BJ (cell line): ENCODE measurements at regions not wholly inside any gene's neighbourhood (a gene's known extent, or its start where the extent isn't known, plus 50 kb on each side); places are given as distances from the start of the nearest gene placed in this dataset.
"Not testable (repeated sequence)": the region's sequence is repeated elsewhere in the genome, so short reads cannot be mapped to it uniquely, and the experiment has no call there.

Source experiments
- CTCF ChIA-PET: fragments of 350-600 bp; formaldehyde crosslinking; extraction: SDS; loops from one replicate; lab custom pipeline; 2021; ENCODE audit warnings: antibody characterized with exemption, inconsistent platforms; lab: Yijun Ruan, JAX
- POLR2A ChIA-PET: fragments of 300-600 bp; sonication (Branson Sonifier 250); formaldehyde crosslinking; extraction: SDS; loops from one replicate; lab custom pipeline; 2021; ENCODE audit warnings: antibody characterized with exemption; lab: Charles Lee
- DNase-seq: peaks from one replicate; pipeline ENCODE4 v3.0.0-alpha.2; 2011; ENCODE audit warnings: low read depth
- H3K27me3 ChIP-seq: 2 replicates; pipeline ENCODE4 v1.6.0; 2011; ENCODE audit warnings: low read length; ENCODE audit not compliant: control insufficient read depth, insufficient read depth
- H3K36me3 ChIP-seq: 2 replicates; pipeline ENCODE4 v1.5.1; 2011; ENCODE audit warnings: low read length; ENCODE audit not compliant: control insufficient read depth, insufficient read depth
- H3K4me3 ChIP-seq: 2 replicates; pipeline ENCODE4 v1.5.1; 2011; ENCODE audit warnings: low read depth, mild to moderate bottlenecking, control low read depth, low read length
- TF ChIP-seq, protein P1 (sequence below): IDR thresholded peaks from 2 replicates; pipeline ENCODE4 v1.5.1; 2011; ENCODE audit warnings: low read depth, mild to moderate bottlenecking, control low read depth, inconsistent platforms, low read length, moderate library complexity; ENCODE audit not compliant: insufficient read depth

GRCh38 chr12:107512391-107512790, 173.2 kb upstream of the PWP1 start:
- H3K4me3 ChIP-seq: no peak overlapping the region
- ChIA-PET POLR2A (no interaction called here), CTCF (interaction anchor here (0.6 kb wide), 1 partner anchor 120 kb away, joined by 3 read pairs; no protein-coding TSS in a partner anchor)
- no peaks in the 10 kb centered on the region for H3K27me3 ChIP-seq
- no peak for DNase-seq
- no peaks in the 10 kb centered on the region for H3K36me3 ChIP-seq
- TF ChIP-seq, protein P1, sequence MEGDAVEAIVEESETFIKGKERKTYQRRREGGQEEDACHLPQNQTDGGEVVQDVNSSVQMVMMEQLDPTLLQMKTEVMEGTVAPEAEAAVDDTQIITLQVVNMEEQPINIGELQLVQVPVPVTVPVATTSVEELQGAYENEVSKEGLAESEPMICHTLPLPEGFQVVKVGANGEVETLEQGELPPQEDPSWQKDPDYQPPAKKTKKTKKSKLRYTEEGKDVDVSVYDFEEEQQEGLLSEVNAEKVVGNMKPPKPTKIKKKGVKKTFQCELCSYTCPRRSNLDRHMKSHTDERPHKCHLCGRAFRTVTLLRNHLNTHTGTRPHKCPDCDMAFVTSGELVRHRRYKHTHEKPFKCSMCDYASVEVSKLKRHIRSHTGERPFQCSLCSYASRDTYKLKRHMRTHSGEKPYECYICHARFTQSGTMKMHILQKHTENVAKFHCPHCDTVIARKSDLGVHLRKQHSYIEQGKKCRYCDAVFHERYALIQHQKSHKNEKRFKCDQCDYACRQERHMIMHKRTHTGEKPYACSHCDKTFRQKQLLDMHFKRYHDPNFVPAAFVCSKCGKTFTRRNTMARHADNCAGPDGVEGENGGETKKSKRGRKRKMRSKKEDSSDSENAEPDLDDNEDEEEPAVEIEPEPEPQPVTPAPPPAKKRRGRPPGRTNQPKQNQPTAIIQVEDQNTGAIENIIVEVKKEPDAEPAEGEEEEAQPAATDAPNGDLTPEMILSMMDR: no peak

DNA sequence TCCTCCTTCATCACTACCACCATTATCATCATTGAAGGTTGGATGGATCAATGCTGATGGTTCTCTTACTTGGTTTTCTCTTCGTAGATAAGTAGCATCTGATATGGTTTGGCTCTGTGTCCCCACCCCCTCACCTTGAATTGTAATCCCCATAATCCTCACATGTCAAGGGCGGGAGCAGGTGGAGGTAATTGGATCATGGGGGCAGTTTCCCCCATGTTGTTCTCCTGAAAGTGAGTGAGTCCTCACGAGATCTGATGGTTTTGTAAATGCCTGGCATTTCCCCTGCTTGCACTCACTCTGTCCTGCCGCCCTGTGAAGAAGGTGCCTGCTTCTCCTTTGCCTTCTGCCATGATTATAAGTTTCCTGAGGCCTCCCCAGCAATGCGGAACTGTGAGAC, 172.4 kb upstream of the PWP1 start:
- Histone ChIP-seq H3K4me3 (no peak overlapping the region), H3K36me3 (no peaks in the 10 kb centered on the region), H3K27me3 (no peaks in the 10 kb centered on the region)
- DNase-seq: no peak
- TF ChIP-seq, protein P1: no peak
- ChIA-PET POLR2A (no interaction called here), CTCF (no interaction called here)

GRCh38 chr12:107513636-107514400, 171.8 kb upstream of the PWP1 start:
- Histone ChIP-seq H3K27me3 (no peaks in the 10 kb centered on the region), H3K36me3 (no peaks in the 10 kb centered on the region), H3K4me3 (no peak overlapping the region)
- ChIA-PET CTCF (no interaction called here), POLR2A (no interaction called here)
- TF ChIP-seq, protein P1: no peak
- DNase-seq: no peak

DNA sequence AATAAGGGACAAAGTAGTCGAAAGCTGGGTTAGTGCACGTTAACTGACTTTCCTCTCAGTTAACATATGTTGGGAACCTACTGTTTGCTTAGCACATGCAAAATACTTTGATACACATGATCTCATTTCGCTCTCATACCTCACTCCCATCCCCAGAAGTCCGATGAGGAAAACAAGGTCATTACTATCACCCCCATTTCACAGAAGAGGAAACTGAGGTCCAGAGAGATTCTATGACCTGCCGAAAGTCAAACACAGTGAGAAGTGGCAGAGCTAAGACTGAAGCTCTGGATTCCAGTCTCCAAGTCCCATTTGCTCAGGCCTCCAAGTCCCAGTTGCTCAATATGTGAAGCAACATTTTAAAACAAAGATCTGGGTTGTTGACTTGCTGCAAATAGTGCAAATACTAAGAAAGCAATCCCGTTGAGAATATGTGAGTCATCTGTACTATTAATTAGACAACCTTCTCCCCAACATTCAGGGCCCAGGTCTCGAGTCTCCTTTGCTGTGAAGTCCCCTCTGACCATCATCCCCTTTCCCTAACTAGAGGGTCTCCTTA, 170.6 kb upstream of the PWP1 start:
- TF ChIP-seq, protein P1: no peak
- Histone ChIP-seq H3K36me3 (no peaks in the 10 kb centered on the region), H3K4me3 (no peak overlapping the region), H3K27me3 (no peaks in the 10 kb centered on the region)
- ChIA-PET CTCF (no interaction called here), POLR2A (no interaction called here)
- DNase-seq: no peak

DNA sequence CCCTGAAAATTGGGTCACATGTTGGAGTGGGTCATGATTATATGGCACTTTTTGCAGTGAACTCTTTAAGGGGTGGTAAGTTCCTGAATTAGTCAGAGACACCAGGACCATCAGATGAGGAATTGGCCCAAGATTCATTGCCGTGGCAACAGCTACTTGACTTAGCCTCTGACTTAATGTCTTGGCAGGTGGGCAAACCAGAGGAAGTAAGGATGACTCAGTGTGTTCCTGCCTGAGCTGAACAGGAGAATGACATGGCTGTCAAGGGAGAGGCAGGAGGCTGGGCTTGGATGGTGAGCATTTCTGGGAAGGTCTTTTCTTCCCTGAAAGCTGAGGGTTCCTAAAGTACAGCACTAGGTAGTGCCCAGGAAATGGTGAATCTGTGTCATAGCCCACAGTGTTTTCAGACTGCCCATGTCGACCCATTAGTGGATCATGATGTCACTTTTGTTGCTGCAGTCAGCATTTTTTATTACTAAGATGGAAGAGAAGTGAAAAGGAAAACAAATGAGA, 170.1 kb upstream of the PWP1 start:
- no peak overlapping the region for H3K4me3 ChIP-seq
- CTCF ChIA-PET: no interaction called here
- TF ChIP-seq, protein P1: no peak
- POLR2A ChIA-PET: no interaction called here
- H3K36me3 ChIP-seq: no peaks in the 10 kb centered on the region
- no peaks in the 10 kb centered on the region for H3K27me3 ChIP-seq
- peak; percentile 9 for DNase-seq

DNA sequence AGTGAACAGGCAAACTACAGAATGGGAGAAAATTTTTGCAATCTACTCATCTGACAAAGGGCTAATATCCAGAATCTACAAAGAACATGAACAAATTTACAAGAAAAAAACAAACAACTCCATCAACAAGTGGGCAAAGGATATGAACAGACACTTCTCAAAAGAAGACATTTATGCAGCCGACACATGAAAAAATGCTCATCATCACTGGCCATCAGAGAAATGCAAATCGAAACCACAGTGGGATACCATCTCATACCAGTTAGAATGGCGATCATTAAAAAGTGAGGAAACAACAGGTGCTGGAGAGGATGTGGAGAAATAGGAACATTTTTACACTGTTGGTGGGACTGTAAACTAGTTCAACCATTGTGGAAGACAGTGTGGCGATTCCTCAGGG, 167.8 kb upstream of the PWP1 start:
- H3K36me3 ChIP-seq, CTCF ChIA-PET, H3K27me3 ChIP-seq, POLR2A ChIA-PET, H3K4me3 ChIP-seq, DNase-seq: not testable (repeated sequence)
